Ishikawa (cell line): ENCODE measurements at regions not wholly inside any gene's neighbourhood (a gene's known extent, or its start where the extent isn't known, plus 50 kb on each side); places are given as distances from the start of the nearest gene placed in this dataset.

Experiments used
- CEBPB ChIP-seq: IDR thresholded peaks from 2 replicates; pipeline ENCODE4 v1.6.1; 2012
- CREB1 ChIP-seq: IDR thresholded peaks from 2 replicates; pipeline ENCODE4 v1.6.1; 2012; ENCODE audit warnings: low read depth
- EGR1 ChIP-seq: IDR thresholded peaks from 2 replicates; pipeline ENCODE4 v1.6.1; 2012
- EP300 ChIP-seq: IDR thresholded peaks from 2 replicates; pipeline ENCODE4 v1.6.1; 2012; ENCODE audit warnings: borderline replicate concordance
- FOXM1 ChIP-seq: IDR thresholded peaks from 2 replicates; pipeline ENCODE4 v1.6.1; 2012; ENCODE audit warnings: low read depth, borderline replicate concordance
- NFIC ChIP-seq: IDR thresholded peaks from 2 replicates; pipeline ENCODE4 v1.6.1; 2012
- RAD21 ChIP-seq: IDR thresholded peaks from 2 replicates; pipeline ENCODE4 v1.6.1; 2012; ENCODE audit warnings: low read depth
- TAF1 ChIP-seq: IDR thresholded peaks from 2 replicates; pipeline ENCODE4 v1.6.1; 2012; ENCODE audit warnings: low read depth, mild to moderate bottlenecking
- TCF12 ChIP-seq: IDR thresholded peaks from 2 replicates; pipeline ENCODE4 v1.6.1; 2012; ENCODE audit warnings: low read depth
- TEAD4 ChIP-seq: IDR thresholded peaks from 2 replicates; pipeline ENCODE4 v1.6.1; 2012
- YY1 ChIP-seq: IDR thresholded peaks from 2 replicates; pipeline ENCODE4 v1.6.1; 2012; ENCODE audit warnings: low read depth
- ZBTB7A ChIP-seq: IDR thresholded peaks from 2 replicates; pipeline ENCODE4 v1.6.1; 2012; ENCODE audit warnings: low read depth
- TF ChIP-seq, protein P1 (sequence below): IDR thresholded peaks from 2 replicates; pipeline ENCODE4 v1.6.1; 2012
- TF ChIP-seq, protein P2 (sequence below): IDR thresholded peaks from 2 replicates; pipeline ENCODE4 v1.6.1; 2012; ENCODE audit warnings: low read depth, mild to moderate bottlenecking
- TF ChIP-seq, protein P3 (sequence below): IDR thresholded peaks from 2 replicates; pipeline ENCODE4 v1.6.1; 2012

GRCh38 chr22:49224243-49224642 is 603.4 kb downstream of the BRD1 start:
- no peak for TF ChIP-seq EP300
- no peak for TF ChIP-seq CREB1

DNA sequence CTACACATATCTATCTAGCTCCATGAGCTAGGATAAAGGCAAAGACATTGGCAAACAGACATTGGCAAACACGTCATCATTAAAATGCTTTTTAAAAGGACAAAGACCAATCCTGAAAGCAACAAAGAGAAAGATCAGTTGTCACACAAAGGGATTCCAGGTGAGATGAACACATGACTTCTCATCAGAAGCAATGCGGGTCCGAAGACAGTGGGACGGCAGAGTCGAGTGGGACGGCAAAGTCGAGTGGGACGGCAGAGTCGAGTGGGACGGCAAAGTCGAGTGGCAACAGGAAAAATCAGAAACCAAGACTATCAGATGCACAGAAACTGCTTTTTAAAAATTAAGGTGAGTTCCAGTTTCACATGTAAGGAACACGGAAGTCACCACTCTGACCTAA is 609.5 kb downstream of the BRD1 start:
- no peak for TF ChIP-seq FOXM1
- TF ChIP-seq, protein P1, sequence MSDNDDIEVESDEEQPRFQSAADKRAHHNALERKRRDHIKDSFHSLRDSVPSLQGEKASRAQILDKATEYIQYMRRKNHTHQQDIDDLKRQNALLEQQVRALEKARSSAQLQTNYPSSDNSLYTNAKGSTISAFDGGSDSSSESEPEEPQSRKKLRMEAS, result no peak
- TF ChIP-seq ZBTB7A, result no peak
- TF ChIP-seq CEBPB, result no peak
- TF ChIP-seq, protein P2, sequence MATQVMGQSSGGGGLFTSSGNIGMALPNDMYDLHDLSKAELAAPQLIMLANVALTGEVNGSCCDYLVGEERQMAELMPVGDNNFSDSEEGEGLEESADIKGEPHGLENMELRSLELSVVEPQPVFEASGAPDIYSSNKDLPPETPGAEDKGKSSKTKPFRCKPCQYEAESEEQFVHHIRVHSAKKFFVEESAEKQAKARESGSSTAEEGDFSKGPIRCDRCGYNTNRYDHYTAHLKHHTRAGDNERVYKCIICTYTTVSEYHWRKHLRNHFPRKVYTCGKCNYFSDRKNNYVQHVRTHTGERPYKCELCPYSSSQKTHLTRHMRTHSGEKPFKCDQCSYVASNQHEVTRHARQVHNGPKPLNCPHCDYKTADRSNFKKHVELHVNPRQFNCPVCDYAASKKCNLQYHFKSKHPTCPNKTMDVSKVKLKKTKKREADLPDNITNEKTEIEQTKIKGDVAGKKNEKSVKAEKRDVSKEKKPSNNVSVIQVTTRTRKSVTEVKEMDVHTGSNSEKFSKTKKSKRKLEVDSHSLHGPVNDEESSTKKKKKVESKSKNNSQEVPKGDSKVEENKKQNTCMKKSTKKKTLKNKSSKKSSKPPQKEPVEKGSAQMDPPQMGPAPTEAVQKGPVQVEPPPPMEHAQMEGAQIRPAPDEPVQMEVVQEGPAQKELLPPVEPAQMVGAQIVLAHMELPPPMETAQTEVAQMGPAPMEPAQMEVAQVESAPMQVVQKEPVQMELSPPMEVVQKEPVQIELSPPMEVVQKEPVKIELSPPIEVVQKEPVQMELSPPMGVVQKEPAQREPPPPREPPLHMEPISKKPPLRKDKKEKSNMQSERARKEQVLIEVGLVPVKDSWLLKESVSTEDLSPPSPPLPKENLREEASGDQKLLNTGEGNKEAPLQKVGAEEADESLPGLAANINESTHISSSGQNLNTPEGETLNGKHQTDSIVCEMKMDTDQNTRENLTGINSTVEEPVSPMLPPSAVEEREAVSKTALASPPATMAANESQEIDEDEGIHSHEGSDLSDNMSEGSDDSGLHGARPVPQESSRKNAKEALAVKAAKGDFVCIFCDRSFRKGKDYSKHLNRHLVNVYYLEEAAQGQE, result no peak
- no peak for TF ChIP-seq NFIC

DNA sequence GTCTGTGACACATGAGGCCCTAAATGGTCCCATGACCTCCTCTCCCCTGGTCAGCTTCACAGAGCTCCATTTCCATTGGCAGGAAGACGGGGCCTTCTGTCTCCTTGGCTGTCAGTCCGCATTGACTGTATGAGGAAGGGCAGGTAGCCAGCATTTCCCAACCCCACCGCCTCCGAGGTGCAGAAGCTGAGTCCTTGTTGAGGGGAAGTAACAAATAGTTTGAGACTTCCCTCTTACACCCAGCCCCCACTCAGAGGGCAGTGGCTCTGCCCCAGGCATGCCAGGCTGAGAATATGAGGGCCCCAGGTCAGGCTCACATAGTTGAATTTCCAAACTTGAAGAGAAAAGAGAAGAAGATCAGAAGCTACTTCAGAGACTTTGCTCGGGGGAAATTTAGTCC is 611.1 kb downstream of the BRD1 start:
- TF ChIP-seq TCF12, result no peak
- TF ChIP-seq, protein P3, sequence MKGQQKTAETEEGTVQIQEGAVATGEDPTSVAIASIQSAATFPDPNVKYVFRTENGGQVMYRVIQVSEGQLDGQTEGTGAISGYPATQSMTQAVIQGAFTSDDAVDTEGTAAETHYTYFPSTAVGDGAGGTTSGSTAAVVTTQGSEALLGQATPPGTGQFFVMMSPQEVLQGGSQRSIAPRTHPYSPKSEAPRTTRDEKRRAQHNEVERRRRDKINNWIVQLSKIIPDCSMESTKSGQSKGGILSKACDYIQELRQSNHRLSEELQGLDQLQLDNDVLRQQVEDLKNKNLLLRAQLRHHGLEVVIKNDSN, result no peak
- no peak for TF ChIP-seq TAF1
- TF ChIP-seq NFIC, result no peak
- TF ChIP-seq YY1, result no peak
- no peak for TF ChIP-seq EP300
- TF ChIP-seq TEAD4, result no peak
- TF ChIP-seq CREB1, result no peak
- no peak for TF ChIP-seq EGR1
- TF ChIP-seq, protein P1, result no peak
- TF ChIP-seq, protein P2, result no peak
- TF ChIP-seq RAD21, result no peak
- no peak for TF ChIP-seq CEBPB
- no peak for TF ChIP-seq ZBTB7A
- TF ChIP-seq FOXM1, result no peak

- no peak for TF ChIP-seq TAF1
- no peak for TF ChIP-seq CREB1
- TF ChIP-seq RAD21, result no peak
- TF ChIP-seq FOXM1, result no peak
- TF ChIP-seq CEBPB, result no peak
- TF ChIP-seq, protein P3, result no peak
- TF ChIP-seq EP300, result no peak
- TF ChIP-seq YY1, result no peak
These were observed 611.8 kb downstream of the BRD1 start for GRCh38 chr22:49215840-49216239.

DNA sequence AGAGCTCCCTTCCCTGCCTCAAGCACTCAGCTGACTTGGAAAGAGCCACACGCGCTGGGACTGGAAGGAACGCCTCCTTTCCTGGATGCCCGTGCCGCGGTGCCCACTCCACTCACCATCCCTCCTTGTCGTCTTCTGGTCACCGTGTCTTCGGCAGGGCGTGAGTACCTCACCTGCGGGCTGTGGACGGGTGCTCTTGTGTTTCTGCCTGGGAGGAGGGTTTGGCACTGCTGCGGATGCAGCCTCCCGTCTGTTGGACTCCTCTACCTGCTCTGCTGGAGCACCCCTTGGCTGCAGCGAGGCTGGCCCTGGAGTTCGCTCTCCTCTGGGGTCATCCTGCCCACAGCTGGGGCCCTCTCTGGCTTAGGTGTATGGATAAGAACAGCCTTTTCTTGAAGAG is 612.7 kb downstream of the BRD1 start:
- TF ChIP-seq TAF1, result no peak
- TF ChIP-seq RAD21, result no peak
- TF ChIP-seq TCF12, result no peak
- no peak for TF ChIP-seq EGR1
- TF ChIP-seq, protein P1, result no peak
- TF ChIP-seq YY1, result no peak
- TF ChIP-seq CREB1, result no peak
- TF ChIP-seq, protein P2, result no peak
- no peak for TF ChIP-seq TEAD4
- TF ChIP-seq CEBPB, result no peak
